HG03432 (cell line): ENCODE measurements at regions not wholly inside any gene's neighbourhood (a gene's known extent, or its start where the extent isn't known, plus 50 kb on each side); places are given as distances from the start of the nearest gene placed in this dataset.

Experiments
- ATAC-seq: cut with Tn5 transposase; IDR thresholded peaks from one replicate; pipeline ENCODE4 v1.9.1; 2021; ENCODE audit warnings: mild to moderate bottlenecking, moderate library complexity; ENCODE audit not compliant: unreplicated experiment

GRCh38 chr3:84439476-84439875 lies 519.3 kb upstream of the CADM2 start:
- no peak for ATAC-seq

GRCh38 chr3:84440291-84440690 lies 518.5 kb upstream of the CADM2 start:
- ATAC-seq, result no peak

DNA sequence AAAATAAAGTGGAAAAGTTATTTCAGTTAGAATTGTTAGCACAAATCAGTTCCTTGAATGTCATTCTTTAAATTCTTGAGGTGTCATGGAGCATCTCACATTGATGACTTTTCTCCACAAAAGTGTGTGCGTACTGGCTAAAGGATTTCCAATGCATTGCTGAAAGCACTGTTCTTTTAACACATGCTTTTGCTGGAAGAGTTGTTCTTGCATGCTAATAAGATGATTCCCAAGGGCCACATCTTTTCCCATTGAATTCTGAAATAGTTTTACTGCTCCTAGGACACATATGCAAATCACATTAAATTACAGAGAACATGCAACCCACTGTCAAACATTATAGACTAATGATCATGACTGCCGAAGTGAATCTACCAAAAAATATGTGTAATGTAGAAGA lies 516.3 kb upstream of the CADM2 start:
- no peak for ATAC-seq

- ATAC-seq, result no peak
These were observed 513.9 kb upstream of the CADM2 start for GRCh38 chr3:84444726-84445521.

DNA sequence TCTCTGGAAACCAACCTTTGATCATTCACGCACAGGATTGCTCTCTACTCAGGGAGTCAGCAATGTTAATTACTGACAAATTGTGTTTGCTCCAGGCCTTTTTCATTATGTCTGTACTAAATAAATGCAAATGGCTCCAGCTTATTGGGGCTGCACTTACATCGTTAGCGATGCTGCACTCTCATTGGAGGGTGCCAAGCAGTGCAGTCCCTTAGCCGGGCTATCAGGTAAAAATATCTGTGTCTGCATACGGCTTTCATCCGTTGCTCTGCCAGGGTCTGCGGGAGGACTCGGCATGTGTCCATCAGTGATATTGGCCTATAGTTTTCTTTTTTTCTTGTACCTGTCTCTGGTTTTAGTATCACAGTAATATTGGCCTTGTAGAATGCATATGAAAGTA lies 471.5 kb upstream of the CADM2 start:
- ATAC-seq, result no peak

DNA sequence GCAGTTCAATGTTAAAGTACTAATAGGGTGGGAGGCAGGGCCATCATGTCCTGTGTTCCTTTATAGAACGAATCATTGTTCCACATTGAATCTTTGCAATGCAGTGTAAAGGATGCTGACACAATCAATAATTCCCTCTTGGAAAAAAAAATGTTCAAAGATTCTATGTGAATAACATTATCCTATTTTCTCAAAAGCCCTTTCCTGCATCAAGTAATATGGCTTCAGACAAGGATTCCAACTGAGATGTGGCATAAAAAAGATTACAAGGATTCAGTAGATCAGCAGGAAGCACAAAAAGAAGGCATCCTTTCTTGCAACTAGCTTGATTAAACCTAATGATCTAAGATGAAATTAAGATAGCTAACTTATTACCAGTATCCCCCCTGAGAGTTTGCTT lies 454.0 kb upstream of the CADM2 start:
- no peak for ATAC-seq

- ATAC-seq, result no peak
These were observed 448.8 kb upstream of the CADM2 start for GRCh38 chr3:84510007-84510406.

- no peak for ATAC-seq
These were observed 435.9 kb upstream of the CADM2 start for GRCh38 chr3:84522893-84523292.

GRCh38 chr3:84536916-84537315 lies 421.9 kb upstream of the CADM2 start:
- no peak for ATAC-seq

GRCh38 chr3:84538597-84538996 lies 420.2 kb upstream of the CADM2 start:
- ATAC-seq, result no peak

- ATAC-seq, result no peak
These were observed 411.6 kb upstream of the CADM2 start for GRCh38 chr3:84547207-84547606.

GRCh38 chr3:84547971-84548970 lies 410.5 kb upstream of the CADM2 start:
- ATAC-seq, result peak; percentile 96

DNA sequence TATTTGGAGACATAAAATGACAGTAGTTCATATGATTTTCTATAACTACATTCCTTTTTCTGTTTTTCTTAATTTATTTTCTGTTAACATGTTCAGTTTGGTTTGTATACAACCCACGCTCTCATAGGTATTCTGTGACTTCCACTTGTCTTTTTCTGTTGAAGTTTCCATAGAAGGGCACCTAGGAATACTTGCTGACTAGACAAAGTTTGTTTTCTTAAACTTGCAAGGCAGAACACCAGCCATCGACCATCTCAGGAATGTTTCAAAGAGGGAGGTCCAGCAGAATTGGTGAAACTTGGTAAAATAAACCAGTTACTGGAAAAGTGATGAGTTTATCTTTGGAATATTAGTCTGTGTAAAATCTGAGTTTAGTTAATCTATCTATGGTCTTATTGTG lies 403.2 kb upstream of the CADM2 start:
- no peak for ATAC-seq

DNA sequence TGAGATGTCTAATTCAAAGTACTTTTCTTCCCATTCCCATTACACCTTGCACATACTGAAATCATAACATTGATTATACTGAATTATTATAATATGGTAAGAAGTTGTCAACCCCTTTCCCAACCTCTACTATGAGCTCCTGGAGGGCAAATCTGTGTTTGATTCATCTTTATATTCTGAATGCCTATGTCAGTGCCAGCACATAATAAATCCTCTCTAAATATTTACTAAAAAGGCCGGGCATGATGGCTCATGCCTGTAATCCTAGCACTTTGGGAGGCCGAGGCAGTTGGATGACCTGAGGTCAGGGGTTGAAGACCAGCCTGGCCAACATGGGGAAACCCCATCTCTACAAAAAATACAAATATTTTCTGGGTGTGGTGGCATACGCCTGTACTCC lies 392.5 kb upstream of the CADM2 start:
- no peak for ATAC-seq

- no peak for ATAC-seq
These were observed 391.0 kb upstream of the CADM2 start for GRCh38 chr3:84567796-84568195.

- ATAC-seq, result no peak
These were observed 384.8 kb upstream of the CADM2 start for GRCh38 chr3:84573962-84574361.

DNA sequence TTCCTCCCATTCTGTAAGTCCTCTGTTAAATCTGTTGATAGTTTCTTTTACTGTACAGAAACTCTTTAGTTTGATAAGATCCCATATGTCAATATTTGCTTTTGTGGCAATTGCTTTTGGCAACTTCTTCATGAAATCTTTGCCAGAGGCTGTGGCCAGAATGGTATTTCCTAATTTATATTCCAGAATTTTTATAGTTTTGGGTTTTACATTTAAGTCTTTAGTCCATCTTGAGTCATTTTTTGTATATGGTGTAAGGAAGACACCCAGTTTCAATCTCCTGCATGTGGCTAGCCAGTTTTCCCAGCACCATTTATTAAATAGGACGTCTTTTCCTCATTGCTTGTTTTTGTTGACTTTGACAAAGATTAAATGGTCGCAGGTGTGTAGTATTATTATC lies 372.4 kb upstream of the CADM2 start:
- no peak for ATAC-seq

- no peak for ATAC-seq
These were observed 358.0 kb upstream of the CADM2 start for GRCh38 chr3:84600703-84601225.

GRCh38 chr3:84601303-84601702 lies 357.5 kb upstream of the CADM2 start:
- ATAC-seq, result no peak

- ATAC-seq, result no peak
These were observed 337.0 kb upstream of the CADM2 start for GRCh38 chr3:84621823-84622222.

- ATAC-seq, result no peak
These were observed 324.1 kb upstream of the CADM2 start for GRCh38 chr3:84634668-84635067.

- no peak for ATAC-seq
These were observed 321.5 kb upstream of the CADM2 start for GRCh38 chr3:84637272-84637671.
